ENCODE measurements at regions not wholly inside any gene's neighbourhood (a gene's known extent, or its start where the extent isn't known, plus 50 kb on each side); places are given as distances from the start of the nearest gene placed in this dataset.

DNA sequence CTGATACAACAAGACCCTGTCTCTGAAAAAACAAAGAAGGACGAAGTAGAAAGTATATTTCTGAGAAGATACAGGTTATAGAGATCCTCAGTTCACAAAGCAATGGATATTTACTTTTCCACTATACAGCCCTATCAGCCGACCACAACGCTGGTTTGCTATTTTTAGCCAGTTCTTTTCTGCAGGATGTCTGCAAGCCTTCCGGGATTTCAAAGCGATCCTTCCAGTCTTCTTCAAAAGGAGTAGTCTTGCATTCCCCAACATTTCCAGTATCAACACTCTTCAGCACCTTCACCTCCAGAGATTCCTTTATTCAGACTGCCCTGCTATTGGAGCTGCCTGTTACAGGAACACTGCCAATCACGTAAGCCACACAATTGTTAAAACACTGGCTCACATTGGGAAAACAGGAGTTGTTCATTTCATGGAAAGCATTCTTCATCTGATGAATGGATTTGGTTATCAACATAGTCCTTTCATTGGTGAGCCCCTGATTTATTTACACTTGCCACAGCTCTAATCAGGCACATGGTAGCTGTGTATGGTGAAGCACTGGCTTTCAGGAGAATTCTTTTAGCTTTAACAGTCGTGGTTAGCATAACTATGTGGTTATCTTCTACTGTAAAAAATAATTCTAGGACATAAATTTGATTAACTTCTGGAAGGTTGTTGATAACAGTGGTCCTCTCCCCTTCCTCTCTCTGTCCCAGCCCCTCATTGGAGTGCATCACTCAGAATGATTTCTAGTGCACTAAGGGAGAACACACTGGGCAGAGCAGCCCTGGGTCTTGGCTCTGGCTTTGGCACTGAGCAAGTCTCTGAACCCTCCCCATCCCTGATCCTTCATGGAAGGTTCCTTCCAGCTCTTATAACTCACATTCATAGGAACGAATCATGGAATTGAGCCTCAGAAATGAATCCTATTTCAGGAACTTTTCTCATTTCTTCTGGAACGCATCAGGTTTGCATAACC lies 109.9 kb upstream of the SORBS2 start:
- 71 to 72% methylated on average over 6 of the region's 9 CpGs for WGBS, 2 experiments (ENCODE audit: insufficient coverage in 2 of 2)
- peak overlapping the region; percentile 64 for H3K27ac ChIP-seq (ENCODE audit: low read depth, low read length, severe bottlenecking)
- H3K4me1 ChIP-seq (ENCODE audit: control insufficient read depth, insufficient read depth, low read length, poor library complexity, severe bottlenecking) = peaks cover 22% of the 10 kb centered on the region
- no peaks in the 10 kb centered on the region for H3K9me3 ChIP-seq (ENCODE audit: control insufficient read depth, low read length)
- no peaks in the 10 kb centered on the region for H3K36me3 ChIP-seq (ENCODE audit: control insufficient read depth, insufficient read depth, low read length)
- H3K4me3 ChIP-seq (ENCODE audit: extremely low read depth, insufficient read depth, low read length, poor library complexity, severe bottlenecking) = no peak overlapping the region

DNA sequence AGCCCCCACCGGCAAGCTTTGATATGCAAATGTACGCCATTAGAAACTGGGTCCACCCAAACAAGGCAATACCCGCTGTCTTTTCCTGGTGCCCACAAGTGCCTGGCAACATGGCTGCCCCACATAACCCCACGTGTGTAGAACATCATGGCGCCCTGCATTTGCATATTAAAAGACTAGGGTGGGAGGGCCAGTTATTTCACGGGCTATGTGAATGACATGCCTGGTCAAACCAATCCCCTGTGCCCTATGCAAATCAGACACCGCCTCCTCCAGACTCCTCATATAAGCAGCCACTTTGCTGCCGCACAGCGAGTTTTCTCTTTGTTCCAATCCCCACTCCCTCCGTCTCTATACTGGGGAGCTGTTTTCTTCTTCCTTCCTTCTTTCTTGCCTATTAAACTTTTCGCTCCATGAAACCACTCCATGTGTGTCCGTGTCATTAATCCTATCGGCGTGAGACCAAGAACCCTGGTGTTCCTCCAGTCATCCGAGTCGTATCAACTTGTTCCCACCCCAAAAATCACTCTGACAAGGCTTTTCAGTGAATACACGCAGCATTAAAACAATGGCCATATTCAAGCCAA lies 112.6 kb upstream of the SORBS2 start:
- H3K9me3 ChIP-seq (ENCODE audit: control insufficient read depth, low read length) = no peaks in the 10 kb centered on the region
- no peak overlapping the region for H3K27ac ChIP-seq (ENCODE audit: low read depth, low read length, severe bottlenecking)
- 93 to 94% methylated on average over 12 to 16 of the region's 17 CpGs for whole genome bisulfite sequencing, 2 experiments (ENCODE audit: insufficient coverage in 2 of 2)
- H3K4me1 ChIP-seq (ENCODE audit: control insufficient read depth, insufficient read depth, low read length, poor library complexity, severe bottlenecking) = peaks cover 22% of the 10 kb centered on the region
- H3K4me3 ChIP-seq (ENCODE audit: extremely low read depth, insufficient read depth, low read length, poor library complexity, severe bottlenecking) = no peak overlapping the region
- no peaks in the 10 kb centered on the region for H3K36me3 ChIP-seq (ENCODE audit: control insufficient read depth, insufficient read depth, low read length)

DNA sequence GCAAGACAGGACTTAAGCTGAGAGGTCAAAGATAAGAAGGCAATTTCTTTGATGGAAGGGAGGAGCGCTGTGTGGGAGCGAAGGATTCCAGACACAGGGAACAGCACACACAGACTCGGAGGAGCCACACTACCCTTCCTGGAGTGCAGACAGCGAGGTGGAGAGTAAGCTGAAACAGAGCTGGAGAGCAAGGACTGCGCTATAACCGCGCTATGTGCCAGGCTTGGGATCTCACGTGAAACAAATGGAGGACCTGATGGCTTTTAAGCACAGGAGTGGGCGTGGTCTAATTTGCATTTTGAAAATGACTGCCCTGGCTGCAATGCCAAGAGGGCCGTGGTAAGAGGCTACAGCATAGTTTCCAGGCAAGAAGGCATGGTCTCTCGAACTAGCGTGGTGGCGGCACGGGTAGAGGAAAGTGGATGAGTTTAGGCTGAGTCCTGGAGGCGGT lies 113.9 kb upstream of the SORBS2 start:
- Histone ChIP-seq H3K4me3 (ENCODE audit: extremely low read depth, insufficient read depth, low read length, poor library complexity, severe bottlenecking) (no peak overlapping the region), H3K4me1 (ENCODE audit: control insufficient read depth, insufficient read depth, low read length, poor library complexity, severe bottlenecking) (peaks cover 16% of the 10 kb centered on the region), H3K9me3 (ENCODE audit: control insufficient read depth, low read length) (no peaks in the 10 kb centered on the region), H3K36me3 (ENCODE audit: control insufficient read depth, insufficient read depth, low read length) (no peaks in the 10 kb centered on the region), H3K27ac (ENCODE audit: low read depth, low read length, severe bottlenecking) (peak overlapping the region; percentile 49)
- WGBS, 2 experiments (ENCODE audit: insufficient coverage in 2 of 2) = 87 to 89% methylated on average over 14 to 15 of the region's 15 CpGs

DNA sequence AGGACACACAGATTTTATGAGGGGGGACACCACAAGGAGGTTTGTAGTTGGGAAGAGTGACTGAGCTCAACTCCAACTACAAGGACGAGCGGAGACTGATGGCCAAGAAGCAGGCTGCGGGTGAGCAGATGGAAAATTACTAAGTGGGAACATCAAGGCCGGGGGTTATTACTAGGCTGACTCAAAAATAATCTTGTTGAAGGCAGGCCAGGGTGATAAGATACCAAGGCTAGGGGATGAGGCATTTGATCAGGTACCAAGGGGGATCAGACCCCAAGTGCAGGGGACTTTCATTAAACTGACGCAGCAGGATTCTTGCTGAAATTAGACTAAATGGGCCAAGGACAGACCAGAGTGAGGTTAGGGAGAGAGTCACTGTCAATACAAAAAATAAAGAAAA lies 119.4 kb upstream of the SORBS2 start:
- no peaks in the 10 kb centered on the region for H3K9me3 ChIP-seq (ENCODE audit: control insufficient read depth, low read length)
- peaks cover 17% of the 10 kb centered on the region for H3K4me1 ChIP-seq (ENCODE audit: control insufficient read depth, insufficient read depth, low read length, poor library complexity, severe bottlenecking)
- 90 to 98% methylated on average over 5 of the region's 5 CpGs for WGBS, 2 experiments (ENCODE audit: insufficient coverage in 2 of 2)
- H3K4me3 ChIP-seq (ENCODE audit: extremely low read depth, insufficient read depth, low read length, poor library complexity, severe bottlenecking) = no peak overlapping the region
- H3K27ac ChIP-seq (ENCODE audit: low read depth, low read length, severe bottlenecking) = no peak overlapping the region
- no peaks in the 10 kb centered on the region for H3K36me3 ChIP-seq (ENCODE audit: control insufficient read depth, insufficient read depth, low read length)

DNA sequence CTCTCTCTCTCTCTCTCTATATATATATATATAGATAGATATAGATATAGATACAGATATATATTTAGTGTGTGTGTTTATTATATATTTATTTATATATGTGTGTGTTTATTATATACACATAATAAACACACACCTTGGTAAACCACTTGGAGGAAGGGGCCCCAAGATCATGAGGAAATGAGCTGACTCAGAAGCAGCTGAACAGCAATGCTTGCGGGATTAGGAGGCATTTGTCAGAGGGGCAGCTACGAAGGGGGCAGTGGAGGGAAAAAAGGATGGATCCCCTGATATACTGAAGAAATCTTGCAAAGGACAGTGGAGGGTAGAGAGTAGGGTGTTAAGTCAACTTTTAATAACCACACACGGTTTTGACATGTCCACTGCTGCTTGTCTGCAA lies 120.0 kb upstream of the SORBS2 start:
- H3K4me3 ChIP-seq (ENCODE audit: extremely low read depth, insufficient read depth, low read length, poor library complexity, severe bottlenecking) = no peak overlapping the region

DNA sequence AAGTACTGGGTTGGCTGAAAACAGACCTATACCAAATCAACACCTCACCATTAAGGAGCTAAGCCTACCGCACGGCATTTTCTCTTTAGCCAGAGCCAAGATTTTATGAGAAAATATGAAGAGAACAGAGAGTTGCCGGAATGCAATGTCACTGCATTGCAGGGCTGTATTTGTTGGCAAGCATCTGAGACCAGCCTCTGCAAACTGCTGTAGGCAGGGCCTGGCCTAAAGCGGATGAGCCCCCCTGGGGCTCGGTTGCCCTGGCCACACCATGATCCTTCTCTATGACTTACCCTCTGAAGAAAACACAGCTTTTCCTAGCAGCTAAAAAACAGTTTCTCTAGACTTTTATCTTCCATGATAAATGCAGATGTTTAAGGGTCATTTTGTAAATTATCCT lies 120.5 kb upstream of the SORBS2 start:
- H3K9me3 ChIP-seq (ENCODE audit: control insufficient read depth, low read length) = no peaks in the 10 kb centered on the region
- 90 to 92% methylated on average over 2 to 3 of the region's 5 CpGs for WGBS, 2 experiments (ENCODE audit: insufficient coverage in 2 of 2)
- H3K4me1 ChIP-seq (ENCODE audit: control insufficient read depth, insufficient read depth, low read length, poor library complexity, severe bottlenecking) = peaks cover 17% of the 10 kb centered on the region
- H3K4me3 ChIP-seq (ENCODE audit: extremely low read depth, insufficient read depth, low read length, poor library complexity, severe bottlenecking) = no peak overlapping the region
- H3K36me3 ChIP-seq (ENCODE audit: control insufficient read depth, insufficient read depth, low read length) = no peaks in the 10 kb centered on the region
- peak overlapping the region; percentile 63 for H3K27ac ChIP-seq (ENCODE audit: low read depth, low read length, severe bottlenecking)

More for the DNA sequence above, 120.0 kb upstream of the SORBS2 start:
- no peaks in the 10 kb centered on the region for H3K9me3 ChIP-seq (ENCODE audit: control insufficient read depth, low read length)
- H3K27ac ChIP-seq (ENCODE audit: low read depth, low read length, severe bottlenecking) = no peak overlapping the region
- peaks cover 17% of the 10 kb centered on the region for H3K4me1 ChIP-seq (ENCODE audit: control insufficient read depth, insufficient read depth, low read length, poor library complexity, severe bottlenecking)
- 40 to 67% methylated on average over 1 to 2 of the region's 3 CpGs for WGBS, 2 experiments (ENCODE audit: insufficient coverage in 2 of 2)
- no peaks in the 10 kb centered on the region for H3K36me3 ChIP-seq (ENCODE audit: control insufficient read depth, insufficient read depth, low read length)

DNA sequence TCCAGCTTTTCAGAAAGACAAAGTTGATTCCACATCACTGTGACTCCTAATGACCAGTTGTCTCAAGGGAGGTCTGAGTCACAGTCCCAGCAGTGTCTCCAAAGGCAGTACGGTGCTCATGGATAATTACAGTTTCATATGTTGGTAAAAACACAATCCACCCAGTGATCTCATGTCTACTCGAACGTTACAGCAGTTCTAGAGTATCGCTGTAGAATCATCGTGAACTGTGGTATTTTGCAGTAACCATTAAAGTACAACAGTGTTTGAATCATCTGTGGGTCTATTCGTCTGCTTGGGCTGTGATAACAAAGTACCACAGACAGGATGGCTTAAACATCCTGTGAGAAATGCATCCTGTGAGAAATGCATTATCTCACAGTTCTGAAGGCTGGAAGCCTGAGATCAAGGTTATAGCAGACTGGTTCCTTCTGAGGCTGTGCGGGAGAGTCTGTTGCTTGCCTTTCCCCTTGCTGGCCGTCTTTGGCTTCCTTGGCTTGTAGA lies 121.1 kb upstream of the SORBS2 start:
- no peak overlapping the region for H3K4me3 ChIP-seq (ENCODE audit: extremely low read depth, insufficient read depth, low read length, poor library complexity, severe bottlenecking)
- no peaks in the 10 kb centered on the region for H3K36me3 ChIP-seq (ENCODE audit: control insufficient read depth, insufficient read depth, low read length)
- 82 to 86% methylated on average over 5 to 7 of the region's 8 CpGs for WGBS, 2 experiments (ENCODE audit: insufficient coverage in 2 of 2)
- peaks cover 17% of the 10 kb centered on the region for H3K4me1 ChIP-seq (ENCODE audit: control insufficient read depth, insufficient read depth, low read length, poor library complexity, severe bottlenecking)
- H3K27ac ChIP-seq (ENCODE audit: low read depth, low read length, severe bottlenecking) = peak overlapping the region; percentile 63
- no peaks in the 10 kb centered on the region for H3K9me3 ChIP-seq (ENCODE audit: control insufficient read depth, low read length)

DNA sequence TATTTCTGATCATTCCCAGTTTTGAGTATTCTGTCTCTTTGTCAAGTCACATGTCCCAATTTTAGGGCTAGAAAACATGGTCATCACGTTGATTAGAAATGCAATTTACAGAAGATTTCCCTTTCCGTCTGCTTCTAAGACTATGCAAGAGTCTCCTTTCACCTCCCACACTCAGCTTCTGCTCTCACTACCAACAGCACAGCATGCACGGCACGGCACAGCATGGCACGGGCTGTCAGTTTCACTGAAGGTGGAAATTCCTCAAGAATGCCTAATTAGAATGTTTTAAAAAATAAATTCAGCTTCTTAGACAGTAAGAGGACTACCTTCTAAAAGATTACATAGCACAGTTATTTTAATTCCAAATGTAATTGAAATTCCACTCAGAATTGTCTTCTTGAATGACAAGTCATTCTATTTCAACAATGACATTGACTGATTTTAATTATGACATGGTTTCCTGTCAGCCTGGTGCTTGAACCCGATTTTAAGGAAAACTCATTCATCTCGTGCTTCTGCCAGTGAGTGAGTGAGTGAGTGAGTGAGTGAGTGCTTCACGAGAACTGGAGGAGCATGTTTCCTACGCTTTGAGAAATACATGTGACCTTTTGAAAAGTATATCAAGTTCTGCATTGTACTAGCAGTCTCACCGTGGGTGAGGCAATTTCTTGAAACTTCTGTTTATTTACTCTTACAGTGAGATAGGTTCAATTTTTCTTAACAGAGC lies 124.8 kb upstream of the SORBS2 start:
- Histone ChIP-seq H3K36me3 (ENCODE audit: control insufficient read depth, insufficient read depth, low read length) (no peaks in the 10 kb centered on the region), H3K4me3 (ENCODE audit: extremely low read depth, insufficient read depth, low read length, poor library complexity, severe bottlenecking) (no peak overlapping the region), H3K9me3 (ENCODE audit: control insufficient read depth, low read length) (no peaks in the 10 kb centered on the region), H3K27ac (ENCODE audit: low read depth, low read length, severe bottlenecking) (no peak overlapping the region), H3K4me1 (ENCODE audit: control insufficient read depth, insufficient read depth, low read length, poor library complexity, severe bottlenecking) (peaks cover 17% of the 10 kb centered on the region)
- 77 to 85% methylated on average over 6 to 7 of the region's 10 CpGs for WGBS, 2 experiments (ENCODE audit: insufficient coverage in 2 of 2)

DNA sequence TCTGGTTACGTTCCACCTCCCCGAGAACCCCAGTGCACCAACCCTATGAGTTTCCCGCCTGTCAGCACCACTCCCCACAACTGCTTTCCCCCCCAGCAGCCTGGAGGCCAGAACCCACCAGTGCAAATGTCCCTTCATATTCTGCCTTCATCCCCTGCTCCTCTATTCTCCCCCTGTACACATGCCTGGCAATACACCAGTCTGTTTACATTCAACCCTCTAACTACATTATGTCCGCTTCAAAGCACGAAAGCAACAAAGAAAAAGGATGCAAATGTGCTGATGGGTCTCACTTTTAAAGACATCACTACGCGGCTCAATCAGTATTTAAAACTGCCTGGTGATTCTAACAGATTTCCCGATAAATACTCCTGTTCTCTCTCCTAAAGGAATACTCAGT lies 126.7 kb upstream of the SORBS2 start:
- no peaks in the 10 kb centered on the region for H3K36me3 ChIP-seq (ENCODE audit: control insufficient read depth, insufficient read depth, low read length)
- no peaks in the 10 kb centered on the region for H3K9me3 ChIP-seq (ENCODE audit: control insufficient read depth, low read length)
- H3K4me1 ChIP-seq (ENCODE audit: control insufficient read depth, insufficient read depth, low read length, poor library complexity, severe bottlenecking) = peaks cover 3% of the 10 kb centered on the region
- H3K4me3 ChIP-seq (ENCODE audit: extremely low read depth, insufficient read depth, low read length, poor library complexity, severe bottlenecking) = no peak overlapping the region
- H3K27ac ChIP-seq (ENCODE audit: low read depth, low read length, severe bottlenecking) = no peak overlapping the region
- WGBS, 2 experiments (ENCODE audit: insufficient coverage in 2 of 2) = 86 to 93% methylated on average over 8 of the region's 8 CpGs

DNA sequence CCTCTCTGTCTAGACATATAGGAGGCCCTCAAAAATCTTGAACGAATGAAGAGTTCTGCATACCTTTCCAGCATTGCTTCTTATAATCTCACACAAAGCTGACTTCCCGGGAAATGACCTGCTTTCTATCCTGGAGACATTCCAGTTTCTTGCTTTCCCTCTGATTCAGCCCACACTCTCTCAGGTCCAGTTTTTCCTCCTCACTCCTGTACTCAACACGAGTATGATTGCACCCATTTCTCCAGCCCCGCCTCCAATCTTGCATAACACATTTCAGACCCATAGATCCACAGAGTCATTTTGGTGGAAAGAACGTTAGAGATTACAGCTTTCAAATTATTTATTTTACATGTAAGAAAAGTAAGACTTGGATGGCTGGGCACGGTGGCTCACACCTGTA lies 127.5 kb upstream of the TLR3 start:
- no peaks in the 10 kb centered on the region for H3K4me1 ChIP-seq (ENCODE audit: control insufficient read depth, insufficient read depth, low read length, poor library complexity, severe bottlenecking)
- WGBS, 2 experiments (ENCODE audit: insufficient coverage in 2 of 2) = 95 to 96% methylated on average over 2 to 3 of the region's 6 CpGs
- H3K36me3 ChIP-seq (ENCODE audit: control insufficient read depth, insufficient read depth, low read length) = no peaks in the 10 kb centered on the region
- H3K9me3 ChIP-seq (ENCODE audit: control insufficient read depth, low read length) = no peaks in the 10 kb centered on the region
- H3K27ac ChIP-seq (ENCODE audit: low read depth, low read length, severe bottlenecking) = no peak overlapping the region
- no peak overlapping the region for H3K4me3 ChIP-seq (ENCODE audit: extremely low read depth, insufficient read depth, low read length, poor library complexity, severe bottlenecking)

All from mesodermal cell (in vitro differentiated cells).